DMS53 (cell line): ENCODE measurements at regions not wholly inside any gene's neighbourhood (a gene's known extent, or its start where the extent isn't known, plus 50 kb on each side); places are given as distances from the start of the nearest gene placed in this dataset.

ENCODE experiments used
- DNase-seq: peaks from one replicate; lab custom pipeline; 2025; lab: John Stamatoyannopoulos, UW

DNA sequence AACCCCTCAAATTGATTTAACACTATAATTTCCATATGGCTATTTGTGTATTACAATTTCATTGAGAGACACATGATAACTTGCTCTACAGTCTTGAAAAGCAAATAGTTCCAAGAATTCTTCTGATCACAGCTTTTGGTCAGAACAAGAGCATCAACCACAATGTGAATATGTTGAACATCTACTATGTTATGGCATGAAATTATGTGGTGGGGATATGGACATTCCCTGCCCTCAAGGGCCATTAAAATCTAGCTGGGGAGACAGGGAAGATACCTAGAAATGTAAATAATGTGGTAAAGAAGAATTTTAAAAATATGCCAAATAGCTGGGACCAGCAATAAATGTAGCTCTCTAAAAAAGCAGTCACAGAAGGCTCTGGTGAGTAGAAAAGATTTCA, 262.2 kb downstream of the FZD1 start:
- no peak for DNase-seq

DNA sequence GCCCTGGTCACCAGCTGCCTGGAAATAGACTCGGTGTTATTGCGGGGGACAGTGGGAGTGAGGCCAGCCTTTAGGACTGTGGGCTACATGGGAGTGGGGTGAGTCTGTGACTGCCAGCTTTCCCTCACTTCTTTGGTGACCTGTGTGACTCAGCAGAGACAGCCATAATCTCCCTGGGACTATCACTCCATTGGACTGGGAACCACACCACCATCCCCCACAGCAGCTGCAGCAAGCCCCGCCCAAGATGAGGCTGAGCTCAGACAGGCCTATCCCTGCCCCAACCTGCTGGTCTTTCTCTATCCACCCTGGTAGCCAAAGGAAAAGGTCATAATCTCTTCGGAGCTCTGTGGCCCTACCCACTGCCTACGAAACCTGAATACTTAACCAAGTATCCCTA, 263.2 kb downstream of the FZD1 start:
- peak; percentile 45 for DNase-seq

DNA sequence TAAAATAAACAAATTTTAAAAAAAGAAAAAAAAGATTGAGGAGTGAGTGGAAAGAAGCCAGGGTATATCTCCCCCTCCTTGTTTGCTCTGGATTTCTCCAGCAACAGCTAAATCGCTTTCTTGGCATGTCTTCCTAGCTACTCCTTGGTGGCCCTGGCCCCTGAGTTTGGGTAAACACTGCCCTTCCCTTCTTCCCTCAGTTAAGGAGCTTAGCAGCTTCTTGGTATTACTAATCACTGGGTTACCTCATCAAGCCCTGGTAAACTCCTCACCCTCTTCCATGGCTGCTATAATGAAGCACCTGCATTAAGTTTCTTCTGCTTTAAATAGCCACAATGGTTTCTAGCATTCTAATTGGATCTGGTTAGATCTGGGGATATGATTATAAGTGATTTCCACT, 269.8 kb downstream of the FZD1 start:
- DNase-seq, result no peak

DNA sequence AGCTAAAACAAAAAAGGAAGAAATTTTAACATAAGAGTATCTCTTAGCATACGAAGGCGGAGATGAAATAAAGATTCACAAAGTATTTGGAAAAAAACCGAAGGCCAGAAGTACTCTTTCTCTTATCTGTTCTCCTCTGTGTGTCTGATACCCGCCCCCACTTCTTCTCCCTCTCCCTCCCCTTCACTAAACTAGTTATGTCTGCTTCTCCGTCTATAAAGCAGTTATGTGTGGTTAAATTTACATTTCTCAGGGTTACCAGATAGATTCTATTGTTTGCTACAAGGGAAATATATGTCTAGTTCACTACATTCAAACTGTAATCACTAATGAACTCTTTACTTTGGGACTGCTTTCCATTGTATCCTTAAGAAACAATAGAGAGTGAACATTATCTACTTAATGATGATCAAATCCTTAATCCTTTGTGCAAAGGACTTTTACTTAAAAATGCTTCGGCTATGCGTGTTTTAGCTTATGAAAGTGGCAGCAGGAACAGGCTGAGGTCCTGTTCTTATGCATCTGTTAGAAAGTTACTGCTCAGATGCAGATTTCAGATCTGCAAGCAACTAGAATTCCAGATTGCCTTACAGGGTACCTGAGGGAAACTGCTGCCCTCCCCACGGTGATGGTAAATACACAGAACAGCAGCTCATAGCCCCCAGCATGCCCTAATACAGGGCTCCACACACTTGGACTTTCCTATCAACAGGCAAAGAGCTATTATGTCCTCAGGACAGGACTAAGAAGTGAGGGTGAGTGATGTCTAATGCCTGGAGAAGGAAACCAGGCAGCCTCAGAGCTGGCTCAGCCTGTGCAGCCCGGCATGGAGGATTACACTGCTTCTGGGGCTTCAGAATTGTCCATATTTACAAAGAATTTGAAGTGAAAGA, 273.3 kb downstream of the FZD1 start:
- no peak for DNase-seq

DNA sequence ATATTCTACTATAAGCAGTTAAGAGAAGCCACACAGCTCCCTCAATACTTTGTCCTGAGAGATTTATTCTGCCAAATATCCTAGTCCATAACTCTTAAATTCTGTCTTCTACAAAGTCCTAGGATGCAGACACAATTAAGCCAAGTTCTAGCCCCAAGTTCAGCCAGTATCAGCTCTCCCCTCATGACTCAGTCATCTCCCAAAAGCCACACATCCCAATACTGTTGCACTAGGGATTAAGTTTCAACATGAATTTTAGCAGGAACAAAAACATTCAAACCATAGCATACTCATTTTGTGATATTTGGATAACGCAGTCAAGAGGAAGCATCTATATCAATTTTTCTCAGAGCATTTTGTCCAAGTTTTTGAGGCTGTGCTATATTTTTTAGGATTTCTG, 277.4 kb downstream of the FZD1 start:
- no peak for DNase-seq

DNA sequence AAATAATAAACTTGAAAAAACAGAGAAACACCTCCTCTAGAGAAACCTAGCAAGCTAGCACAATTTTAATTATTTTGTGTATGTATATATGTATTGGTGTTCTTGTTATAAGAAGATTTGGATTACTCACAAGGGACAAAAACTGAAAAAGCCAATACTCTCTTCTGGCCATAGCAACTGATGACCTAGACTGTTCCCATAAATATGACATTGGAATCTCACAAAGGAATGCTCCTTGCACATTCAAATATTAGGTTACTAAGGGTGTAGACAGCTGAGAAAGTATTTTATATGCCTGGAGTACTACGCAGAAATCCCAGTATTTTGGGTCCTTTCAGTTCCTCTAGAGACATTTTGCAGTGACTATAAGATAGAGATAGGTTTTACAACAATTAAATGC, 279.4 kb downstream of the FZD1 start:
- no peak for DNase-seq

DNA sequence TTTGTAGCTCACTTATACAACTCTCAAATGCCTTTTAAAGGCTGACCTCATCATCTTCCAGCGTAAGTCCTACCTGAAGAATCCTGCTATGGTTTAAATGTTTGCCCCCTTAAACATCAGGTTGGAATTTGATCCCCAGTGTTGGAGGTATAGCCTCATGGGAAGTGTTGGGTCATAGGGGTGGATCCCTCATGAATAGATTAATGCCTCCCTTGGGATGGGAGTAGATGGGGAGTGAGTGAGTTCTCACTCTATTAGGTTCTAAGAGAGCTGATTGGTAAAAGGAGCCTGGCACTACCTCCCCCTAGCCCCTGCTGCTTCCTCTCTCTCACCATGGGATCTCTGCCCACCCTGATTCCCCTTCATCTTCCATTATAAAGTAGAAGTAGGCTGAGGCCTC, 285.6 kb downstream of the FZD1 start:
- no peak for DNase-seq

DNA sequence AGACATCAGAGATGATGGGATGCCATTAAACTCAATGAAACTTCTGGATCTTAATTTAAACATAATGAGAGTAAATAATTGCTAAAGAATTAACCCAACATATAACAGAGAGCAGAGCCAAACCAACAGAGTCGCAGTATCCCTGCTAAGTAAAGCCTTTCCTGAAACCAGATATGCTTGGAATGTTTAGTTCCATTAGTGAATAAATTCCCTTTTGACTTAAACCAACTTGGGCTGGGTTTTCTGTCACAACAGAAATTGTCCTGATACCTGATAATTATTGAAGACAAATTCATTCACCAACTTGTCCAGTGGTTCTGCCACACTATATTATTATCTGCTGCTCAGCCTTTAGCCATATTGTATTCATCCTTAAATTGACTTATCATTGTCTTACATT, 286.7 kb downstream of the FZD1 start:
- DNase-seq, result no peak

DNA sequence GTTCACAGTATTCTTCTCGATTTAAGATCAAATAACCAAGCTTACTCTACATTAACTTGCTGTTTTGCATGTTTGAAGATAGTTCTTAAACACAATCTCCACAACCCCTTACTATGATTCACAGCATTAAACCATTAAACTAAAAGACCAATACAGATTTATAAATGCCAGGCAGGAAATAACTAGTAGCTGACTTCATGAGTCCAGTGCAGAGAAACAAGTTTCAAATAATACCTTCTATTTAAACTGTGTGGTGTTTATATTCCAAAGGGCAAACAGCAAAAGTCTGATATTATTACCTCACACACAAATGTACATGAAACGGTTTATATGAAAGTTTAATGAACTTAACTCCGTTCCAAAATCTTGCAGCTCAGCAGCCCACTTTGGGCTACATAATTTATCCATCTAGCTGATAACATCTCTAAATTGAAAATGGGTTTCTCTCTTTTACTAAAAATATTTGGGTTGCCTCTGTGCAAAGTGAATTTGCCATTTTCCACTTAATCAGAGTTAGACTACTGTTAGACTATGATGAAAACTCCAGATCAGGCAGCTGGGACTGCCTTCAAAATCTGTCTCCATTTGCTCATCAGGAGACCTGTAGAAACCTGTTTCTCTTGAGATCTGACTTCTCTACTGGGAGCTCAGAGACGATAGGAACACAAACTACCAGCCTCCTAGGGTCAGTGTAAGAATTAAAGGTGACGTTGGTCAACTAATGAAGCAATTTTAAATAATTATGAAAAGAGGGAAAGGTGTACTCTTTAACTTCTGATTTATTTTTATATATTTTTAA, 287.3 kb downstream of the FZD1 start:
- DNase-seq, result no peak

DNA sequence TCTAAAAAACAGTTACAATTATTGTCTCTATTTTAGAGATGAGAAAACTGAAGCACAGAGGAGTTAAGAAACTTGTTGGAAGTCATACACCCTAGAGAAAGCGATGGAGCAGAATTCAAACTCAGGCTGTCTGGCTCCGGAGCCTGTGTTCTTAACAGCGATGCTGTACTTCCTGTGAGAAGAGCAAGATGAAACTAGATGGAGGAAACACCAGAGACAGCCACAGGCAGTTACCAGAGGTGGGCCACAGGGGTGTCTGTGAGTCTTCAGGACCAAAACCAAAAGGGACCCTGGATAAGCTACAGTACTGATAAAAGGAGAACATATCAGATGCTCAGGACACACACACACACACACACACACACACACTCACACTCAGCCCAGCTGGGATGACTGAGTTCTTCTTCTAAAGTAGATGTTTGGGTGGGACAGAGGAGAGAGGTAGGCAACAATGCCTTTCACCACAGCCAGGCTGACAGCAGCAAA, 289.2 kb downstream of the FZD1 start:
- no peak for DNase-seq

DNA sequence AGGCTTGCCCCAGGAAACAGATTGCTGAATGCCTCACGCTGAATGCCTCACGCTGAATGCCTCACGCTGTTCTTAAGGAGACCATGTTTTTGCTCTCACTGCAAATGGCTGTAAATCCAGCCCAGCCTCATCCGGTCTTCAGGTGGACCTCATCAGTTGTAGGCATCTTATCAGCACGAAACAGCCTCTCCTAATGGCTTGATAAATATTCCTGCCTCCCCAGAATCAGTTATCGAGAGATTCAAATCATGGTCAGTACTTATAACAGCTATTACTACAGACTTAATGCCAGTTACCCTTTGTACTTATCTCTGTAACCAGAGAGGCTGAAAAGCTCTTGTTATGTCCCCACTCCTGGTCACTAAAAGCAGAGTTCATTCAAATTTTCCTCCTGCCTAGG, 290.6 kb downstream of the FZD1 start:
- DNase-seq, result no peak

DNA sequence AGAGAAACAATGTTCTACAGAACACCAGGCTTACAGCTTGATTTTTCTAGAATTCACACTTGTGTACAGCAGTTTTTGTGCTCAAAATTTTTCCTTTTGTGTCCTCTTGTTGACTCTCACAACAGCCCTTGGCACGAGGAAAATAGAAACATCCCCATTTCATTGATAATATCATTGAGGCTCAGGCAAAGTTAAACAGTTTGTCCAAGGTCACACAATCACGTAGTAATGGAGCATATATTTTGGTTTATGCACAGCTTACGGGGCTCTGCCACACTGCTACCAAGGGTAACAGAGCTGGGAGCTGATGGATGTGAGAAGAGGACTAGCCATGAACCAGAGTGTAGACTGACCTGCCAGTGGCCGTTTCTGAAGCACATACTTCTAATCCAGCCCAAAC, 292.0 kb downstream of the FZD1 start:
- no peak for DNase-seq

DNA sequence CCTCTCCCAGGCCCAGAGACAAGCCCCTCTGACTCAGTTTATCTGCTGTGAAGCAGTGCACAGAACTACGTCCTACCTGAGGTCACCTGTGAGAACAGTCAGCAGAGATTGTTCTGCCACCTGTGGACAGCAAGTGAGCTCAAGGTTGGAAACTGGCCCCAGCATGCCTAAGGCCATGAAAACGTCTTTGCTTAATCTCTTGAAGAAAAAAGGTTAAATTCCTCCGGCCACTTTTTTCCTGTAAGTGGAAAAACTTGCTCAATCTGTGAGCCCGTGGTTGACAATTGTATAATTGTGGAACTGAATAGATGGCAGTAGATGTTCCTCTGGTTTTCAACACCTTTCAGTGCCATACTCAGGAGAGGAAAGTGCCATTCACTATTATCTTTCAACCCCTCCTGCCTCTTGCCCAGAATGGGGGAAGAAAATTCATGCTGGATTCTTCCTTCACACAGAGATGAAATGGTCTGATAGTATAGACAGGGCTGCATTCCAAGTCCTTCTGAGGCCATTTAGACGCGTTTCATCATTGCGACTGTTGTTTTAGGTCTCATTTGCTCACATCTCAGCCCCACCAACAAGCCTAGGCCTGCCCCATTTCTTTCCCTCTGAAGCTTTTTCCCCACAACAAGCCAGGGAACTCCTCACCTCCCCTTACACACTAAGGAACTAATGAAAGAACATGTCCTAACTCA, 292.9 kb downstream of the FZD1 start:
- DNase-seq, result no peak

DNA sequence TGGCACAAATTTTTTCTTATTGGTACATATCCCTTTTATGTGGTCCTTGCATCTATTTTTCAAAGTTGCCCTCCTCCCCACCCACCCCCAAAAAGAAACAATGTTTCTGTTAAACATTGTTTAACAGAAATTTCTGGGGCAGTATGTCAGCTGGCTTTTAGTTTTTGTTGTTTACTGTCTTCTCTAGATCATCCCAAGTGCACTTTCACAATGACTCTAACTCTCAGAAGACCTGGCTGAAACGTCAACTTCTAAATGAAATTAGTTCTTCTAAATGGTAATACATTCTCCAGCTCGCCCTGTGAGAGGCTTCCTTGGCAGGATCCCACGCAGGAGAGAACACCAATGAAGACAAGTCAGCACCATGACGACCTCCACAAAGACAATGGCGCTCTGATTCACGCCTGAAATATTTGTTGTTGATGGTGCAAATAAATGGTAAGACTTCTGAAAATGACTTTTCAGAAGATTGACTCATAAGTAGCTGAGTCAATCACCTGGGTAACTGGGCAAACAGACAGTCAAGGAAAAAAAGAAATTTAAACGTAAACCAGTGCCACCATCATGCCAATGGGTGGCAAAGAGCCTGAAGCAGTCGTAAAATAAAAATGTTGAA, 293.7 kb downstream of the FZD1 start:
- DNase-seq, result peak; percentile 82

DNA sequence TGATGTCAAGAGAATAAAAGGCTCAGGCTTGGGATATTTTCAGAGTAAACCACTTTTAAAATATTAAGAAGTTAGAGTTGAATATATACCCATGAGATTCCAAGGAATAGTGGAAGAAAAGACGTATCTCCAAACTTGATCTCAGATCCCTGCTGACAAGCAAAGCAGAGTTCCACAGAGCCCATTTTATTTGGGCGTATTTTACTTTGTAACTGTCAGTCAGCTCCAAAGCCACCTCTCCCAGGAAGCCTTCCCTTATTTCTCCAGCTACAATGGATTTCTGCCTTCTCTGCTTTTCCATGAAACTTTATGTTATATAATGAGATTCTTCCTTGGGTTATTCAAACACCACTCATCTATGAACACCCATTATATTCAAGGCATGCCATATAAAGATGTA, 295.7 kb downstream of the FZD1 start:
- no peak for DNase-seq

DNA sequence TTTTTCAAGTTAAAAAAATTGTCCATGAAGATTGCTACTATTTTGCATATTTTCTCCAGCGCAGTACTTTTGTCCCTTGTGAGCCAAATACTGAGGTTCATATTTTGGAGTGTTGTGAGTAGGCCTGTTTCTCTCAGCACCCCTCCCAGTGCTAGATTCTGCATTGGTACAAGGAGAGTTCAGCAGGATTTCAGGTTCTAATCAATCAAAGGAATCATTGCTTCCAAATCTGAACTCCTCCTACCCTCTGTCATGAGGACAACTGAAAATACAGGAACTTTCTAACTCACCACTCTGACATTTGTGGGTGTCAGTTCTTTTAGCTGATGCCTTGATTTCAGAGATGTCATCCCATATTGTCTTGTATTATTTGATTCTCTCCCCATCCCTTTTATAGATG, 299.9 kb downstream of the FZD1 start:
- no peak for DNase-seq

DNA sequence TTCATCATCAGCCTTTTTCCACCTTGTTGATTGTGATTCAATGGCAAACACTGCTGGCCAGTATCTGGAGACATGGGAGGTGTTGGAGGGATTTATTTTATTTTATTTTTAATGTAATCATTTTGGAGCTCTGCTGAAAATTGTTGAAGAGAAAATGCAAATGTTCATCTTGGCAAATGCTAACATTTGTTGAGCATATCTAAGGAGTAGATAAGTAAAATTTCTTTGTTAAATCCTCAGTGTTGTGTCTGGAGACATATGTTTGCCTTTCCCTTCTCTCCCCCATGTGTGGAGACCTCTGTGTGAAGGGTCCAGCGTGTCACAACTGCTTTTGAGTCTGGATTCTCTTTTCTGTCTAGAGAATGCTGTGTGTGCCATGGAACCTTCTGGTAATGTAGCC, 300.3 kb downstream of the FZD1 start:
- DNase-seq, result no peak

DNA sequence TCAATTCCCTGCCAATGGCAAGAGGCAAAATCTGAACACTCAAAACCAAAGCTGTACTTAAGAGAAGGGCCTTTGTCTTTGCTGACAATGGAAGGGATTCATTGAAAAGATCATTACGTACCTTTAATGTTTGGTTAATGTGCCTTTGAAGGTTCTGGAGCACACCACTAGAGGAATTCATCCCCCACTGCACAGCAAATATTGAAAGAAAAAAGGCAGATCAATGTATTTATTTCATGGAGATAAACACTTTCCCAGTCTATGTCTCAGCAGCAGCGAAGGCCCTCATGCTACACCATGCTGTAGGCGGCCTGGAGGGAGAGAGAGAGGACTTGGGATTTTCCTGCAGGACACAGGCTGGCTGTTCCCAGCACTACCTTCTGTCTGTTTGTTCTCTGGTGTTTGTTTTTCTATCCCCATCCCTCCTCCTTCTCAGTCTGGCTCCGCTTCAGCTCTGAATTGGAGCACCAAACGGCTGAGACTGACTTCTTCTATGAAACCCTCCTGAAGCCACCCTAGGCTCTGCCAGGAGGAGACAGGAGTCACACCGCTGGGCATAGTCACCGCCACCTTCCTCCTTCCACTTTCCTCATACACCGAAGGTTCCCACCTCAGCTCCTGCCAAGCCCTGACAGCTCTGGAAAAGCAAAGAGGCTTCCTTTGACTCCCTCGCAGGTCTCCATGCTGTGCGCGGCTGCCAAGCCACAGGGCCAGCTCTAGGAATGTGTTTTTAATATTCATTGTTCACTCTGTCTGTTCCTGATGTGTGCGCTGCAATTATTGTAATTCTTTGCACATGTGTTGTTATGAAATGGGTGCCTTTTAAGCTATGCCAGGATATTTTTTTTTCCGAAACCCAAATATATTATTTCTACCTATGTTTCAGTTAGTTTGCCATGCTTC, 301.5 kb downstream of the FZD1 start:
- DNase-seq, result peak; percentile 86

DNA sequence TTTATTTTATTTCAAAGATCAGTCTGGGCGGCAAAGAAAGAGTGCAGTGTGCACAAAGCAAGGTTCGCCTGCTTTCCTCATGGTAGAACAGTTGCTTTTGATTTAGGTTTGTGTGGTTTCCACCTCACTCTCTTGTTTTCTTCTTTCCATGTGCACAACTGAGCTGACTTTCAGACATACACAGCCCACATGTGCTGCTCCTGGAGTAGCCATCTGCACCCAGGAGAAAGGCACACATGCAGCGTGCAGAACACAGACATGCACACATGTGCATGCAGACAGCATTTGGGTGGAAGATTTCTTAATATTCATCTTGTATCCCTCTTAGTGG, 302.1 kb downstream of the FZD1 start:
- DNase-seq, result peak; percentile 28

DNA sequence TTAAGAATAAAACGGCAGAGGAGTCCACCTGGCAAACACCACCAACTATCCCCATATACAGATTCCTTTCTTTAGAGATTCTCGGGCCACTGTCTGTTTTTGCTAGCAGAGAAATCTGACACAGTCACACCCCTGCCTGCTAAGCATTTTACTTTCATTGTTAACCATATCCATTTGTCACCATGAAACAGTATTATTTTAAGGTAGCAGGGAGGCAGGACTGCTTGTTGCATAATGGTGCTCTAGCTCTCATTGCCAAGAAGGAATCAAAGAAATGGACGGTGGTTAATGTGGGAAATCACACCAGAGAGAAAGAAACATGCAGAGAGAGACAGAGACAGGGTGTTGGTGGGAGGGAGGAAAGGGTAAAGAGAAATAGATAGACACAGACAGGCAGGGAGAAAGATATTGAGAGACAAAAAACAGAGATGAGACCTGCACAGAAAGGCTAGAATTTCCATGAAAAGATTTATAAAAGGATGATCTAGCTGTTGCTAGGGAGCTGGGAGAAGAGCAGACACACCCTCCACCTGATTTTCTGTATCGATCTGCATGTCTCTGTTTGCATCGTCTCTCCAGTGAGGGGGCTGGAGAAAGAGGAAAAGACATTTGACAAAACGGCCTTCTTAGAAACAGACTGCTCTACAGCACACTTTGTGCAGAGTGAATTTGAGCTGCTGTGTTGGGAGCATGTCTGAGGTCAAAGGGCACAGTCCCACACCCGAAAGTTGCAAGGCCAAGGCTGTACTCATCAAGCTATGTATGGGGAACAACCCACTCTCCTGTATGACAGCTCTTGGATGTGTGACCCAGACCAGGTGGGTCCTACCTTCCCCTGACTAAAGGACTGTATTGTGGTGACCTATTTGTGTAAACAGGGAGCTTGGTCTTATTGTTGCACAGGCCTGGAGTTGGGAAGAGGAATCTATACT, 303.1 kb downstream of the FZD1 start:
- peak; percentile 17 for DNase-seq
